Progenitor cell of endocrine pancreas (in vitro differentiated cells): ENCODE measurements at regions not wholly inside any gene's neighbourhood (a gene's known extent, or its start where the extent isn't known, plus 50 kb on each side); places are given as distances from the start of the nearest gene placed in this dataset.
"Not testable (repeated sequence)": the region's sequence is repeated elsewhere in the genome, so short reads cannot be mapped to it uniquely, and the experiment has no call there.

ENCODE experiments used
- DNase-seq: peaks from one replicate; pipeline ENCODE4 v3.0.0; 2021; ENCODE audit warnings: low spot score; ENCODE audit not compliant: unreplicated experiment
- H3K27ac Mint-ChIP-seq: 2 replicates; pipeline ENCODE4 v1.8.0; 2021; ENCODE audit warnings: mild to moderate bottlenecking, moderate library complexity, mixed read lengths
- H3K27me3 Mint-ChIP-seq: 2 replicates; pipeline ENCODE4 v1.8.0; 2021; ENCODE audit warnings: mixed read lengths
- H3K36me3 Mint-ChIP-seq: 2 replicates; pipeline ENCODE4 v1.8.0; 2022; ENCODE audit warnings: mixed read lengths; ENCODE audit not compliant: insufficient read depth
- H3K4me1 Mint-ChIP-seq: 2 replicates; pipeline ENCODE4 v1.8.0; 2021; ENCODE audit warnings: low read depth, mixed read lengths
- H3K4me3 Mint-ChIP-seq: 2 replicates; pipeline ENCODE4 v1.8.0; 2021; ENCODE audit warnings: low read depth, mild to moderate bottlenecking, moderate library complexity, mixed read lengths
- H3K9me3 Mint-ChIP-seq: 2 replicates; pipeline ENCODE4 v1.8.0; 2021; ENCODE audit warnings: low read depth, mixed read lengths
- TF ChIP-seq, protein P1 (sequence below): fragments of 200-600 bp; sonication (generic); IDR thresholded peaks from one replicate; pipeline ENCODE4 v1.5.0; 2021; ENCODE audit warnings: antibody characterized with exemption, mild to moderate bottlenecking; ENCODE audit not compliant: unreplicated experiment

DNA sequence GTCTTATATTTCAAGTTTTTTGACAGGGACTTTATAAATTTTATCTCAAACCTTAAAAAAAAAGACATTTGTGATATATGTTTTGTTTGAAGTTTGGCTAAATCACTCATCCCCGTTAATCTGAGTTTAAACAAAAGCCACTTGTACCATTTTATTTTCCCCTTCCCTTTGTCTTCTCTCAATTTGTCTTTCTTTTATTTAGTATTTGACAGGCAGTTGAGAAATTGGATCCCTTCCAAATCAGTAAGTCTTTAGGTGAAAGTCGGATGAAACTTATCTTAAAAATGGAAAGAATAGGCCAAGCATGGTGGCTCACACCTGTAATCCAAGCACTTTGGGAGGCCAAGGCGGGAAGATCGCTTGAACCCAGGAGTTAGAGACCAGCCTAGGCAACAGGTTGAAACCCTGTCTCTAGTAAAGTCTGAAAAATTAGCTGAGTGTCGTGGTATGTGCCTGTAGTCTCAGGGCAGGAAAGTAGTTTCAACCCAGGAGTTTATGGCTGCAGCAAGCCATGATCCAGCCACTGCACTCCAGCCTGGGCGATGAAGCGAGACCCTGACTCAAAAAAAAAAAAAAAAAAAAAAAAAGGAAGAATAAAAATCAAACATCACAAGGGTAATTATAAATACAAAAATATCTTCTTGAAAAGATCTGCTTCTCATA is 394.6 kb upstream of the TPM1 start:
- Mint-ChIP-seq H3K4me1 (peaks cover 5% of the 10 kb centered on the region), H3K9me3 (peaks cover 3% of the 10 kb centered on the region), H3K27me3 (peaks cover 4% of the 10 kb centered on the region), H3K4me3 (no peak overlapping the region), H3K36me3 (peaks cover 10% of the 10 kb centered on the region), H3K27ac (no peak overlapping the region)
- no peak for DNase-seq
- TF ChIP-seq, protein P1, sequence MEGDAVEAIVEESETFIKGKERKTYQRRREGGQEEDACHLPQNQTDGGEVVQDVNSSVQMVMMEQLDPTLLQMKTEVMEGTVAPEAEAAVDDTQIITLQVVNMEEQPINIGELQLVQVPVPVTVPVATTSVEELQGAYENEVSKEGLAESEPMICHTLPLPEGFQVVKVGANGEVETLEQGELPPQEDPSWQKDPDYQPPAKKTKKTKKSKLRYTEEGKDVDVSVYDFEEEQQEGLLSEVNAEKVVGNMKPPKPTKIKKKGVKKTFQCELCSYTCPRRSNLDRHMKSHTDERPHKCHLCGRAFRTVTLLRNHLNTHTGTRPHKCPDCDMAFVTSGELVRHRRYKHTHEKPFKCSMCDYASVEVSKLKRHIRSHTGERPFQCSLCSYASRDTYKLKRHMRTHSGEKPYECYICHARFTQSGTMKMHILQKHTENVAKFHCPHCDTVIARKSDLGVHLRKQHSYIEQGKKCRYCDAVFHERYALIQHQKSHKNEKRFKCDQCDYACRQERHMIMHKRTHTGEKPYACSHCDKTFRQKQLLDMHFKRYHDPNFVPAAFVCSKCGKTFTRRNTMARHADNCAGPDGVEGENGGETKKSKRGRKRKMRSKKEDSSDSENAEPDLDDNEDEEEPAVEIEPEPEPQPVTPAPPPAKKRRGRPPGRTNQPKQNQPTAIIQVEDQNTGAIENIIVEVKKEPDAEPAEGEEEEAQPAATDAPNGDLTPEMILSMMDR = no peak

GRCh38 chr15:62648954-62649353 is 393.6 kb upstream of the TPM1 start:
- H3K9me3 Mint-ChIP-seq = peaks cover 3% of the 10 kb centered on the region
- no peak overlapping the region for H3K27ac Mint-ChIP-seq
- peaks cover 12% of the 10 kb centered on the region for H3K36me3 Mint-ChIP-seq
- DNase-seq = no peak
- H3K4me1 Mint-ChIP-seq = peaks cover 5% of the 10 kb centered on the region
- TF ChIP-seq, protein P1 = no peak
- peaks cover 4% of the 10 kb centered on the region for H3K27me3 Mint-ChIP-seq
- H3K4me3 Mint-ChIP-seq = no peak overlapping the region

GRCh38 chr15:62649793-62650420 is 392.6 kb upstream of the TPM1 start:
- Mint-ChIP-seq H3K27me3 (no peaks in the 10 kb centered on the region), H3K36me3 (peaks cover 17% of the 10 kb centered on the region), H3K27ac (no peak overlapping the region)

GRCh38 chr15:62653122-62653521 is 389.4 kb upstream of the TPM1 start:
- Mint-ChIP-seq H3K9me3 (no peaks in the 10 kb centered on the region), H3K4me3 (no peak overlapping the region), H3K27me3 (no peaks in the 10 kb centered on the region), H3K4me1 (peaks cover 7% of the 10 kb centered on the region), H3K27ac (no peak overlapping the region), H3K36me3 (peaks cover 20% of the 10 kb centered on the region)
- no peak for DNase-seq
- TF ChIP-seq, protein P1 = no peak

More at GRCh38 chr15:62649793-62650420, 392.6 kb upstream of the TPM1 start:
- no peak overlapping the region for H3K4me3 Mint-ChIP-seq
- TF ChIP-seq, protein P1 = no peak
- no peak for DNase-seq
- peaks cover 3% of the 10 kb centered on the region for H3K9me3 Mint-ChIP-seq
- peaks cover 8% of the 10 kb centered on the region for H3K4me1 Mint-ChIP-seq

DNA sequence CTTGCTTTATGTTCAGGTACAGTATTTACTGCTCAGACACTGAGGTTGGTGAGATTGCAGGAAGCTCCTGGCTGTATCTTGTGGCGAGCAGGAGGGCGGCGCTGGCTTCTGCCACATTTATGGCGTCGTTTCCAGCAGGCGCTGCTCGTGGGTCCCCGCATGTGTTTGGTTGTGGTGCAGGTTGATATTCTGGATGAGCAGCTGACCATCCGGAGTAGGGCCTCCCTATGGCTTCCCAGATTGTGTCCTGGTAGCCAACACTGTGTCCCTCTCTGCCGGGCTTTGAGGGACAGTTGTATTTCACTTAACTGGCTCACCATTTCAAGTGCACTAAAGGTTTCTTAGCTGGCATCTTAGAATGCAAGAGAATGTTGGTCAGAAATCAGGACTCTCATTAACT is 386.5 kb upstream of the TPM1 start:
- peaks cover 7% of the 10 kb centered on the region for H3K4me1 Mint-ChIP-seq
- TF ChIP-seq, protein P1 = no peak

GRCh38 chr15:62657501-62657900 is 385.0 kb upstream of the TPM1 start:
- H3K4me3 Mint-ChIP-seq, H3K27ac Mint-ChIP-seq, H3K9me3 Mint-ChIP-seq, H3K27me3 Mint-ChIP-seq, DNase-seq, H3K4me1 Mint-ChIP-seq: not testable (repeated sequence)
- H3K36me3 Mint-ChIP-seq = peaks cover 14% of the 10 kb centered on the region

More for the DNA sequence above, 386.5 kb upstream of the TPM1 start:
- Mint-ChIP-seq H3K9me3 (no peaks in the 10 kb centered on the region), H3K27me3 (no peaks in the 10 kb centered on the region), H3K36me3 (peaks cover 19% of the 10 kb centered on the region), H3K4me3 (no peak overlapping the region), H3K27ac (no peak overlapping the region)
- no peak for DNase-seq
